Trophoblast cell (in vitro differentiated cells and primary cell): ENCODE measurements at regions not wholly inside any gene's neighbourhood (a gene's known extent, or its start where the extent isn't known, plus 50 kb on each side); places are given as distances from the start of the nearest gene placed in this dataset.

ENCODE experiments used
- DNase-seq, 2 donors: peaks; one replicate each; pipeline ENCODE4 v3.0.0-alpha.2; 2016
- H2AFZ ChIP-seq: 2 replicates; pipeline ENCODE4 v1.6.1; 2013; ENCODE audit warnings: low read length, moderate library complexity, mild to moderate bottlenecking; ENCODE audit not compliant: insufficient read depth, poor library complexity
- H2AK5ac ChIP-seq: 2 replicates; pipeline ENCODE4 v1.6.1; 2013; ENCODE audit warnings: mild to moderate bottlenecking, low read length
- H2BK120ac ChIP-seq: 2 replicates; pipeline ENCODE4 v1.6.1; 2013; ENCODE audit warnings: low read length, mild to moderate bottlenecking, moderate library complexity; ENCODE audit not compliant: insufficient read depth, poor library complexity
- H2BK12ac ChIP-seq: 2 replicates; pipeline ENCODE4 v1.6.1; 2013; ENCODE audit warnings: mild to moderate bottlenecking, low read length, moderate library complexity
- H2BK5ac ChIP-seq: 2 replicates; pipeline ENCODE4 v1.6.1; 2013; ENCODE audit warnings: low read length, low read depth, moderate library complexity, mild to moderate bottlenecking; ENCODE audit not compliant: poor library complexity
- H3K14ac ChIP-seq: 2 replicates; pipeline ENCODE4 v1.6.1; 2013; ENCODE audit warnings: mild to moderate bottlenecking, low read length
- H3K18ac ChIP-seq: 2 replicates; pipeline ENCODE4 v1.6.1; 2013; ENCODE audit warnings: mild to moderate bottlenecking, low read length
- H3K23ac ChIP-seq: 2 replicates; pipeline ENCODE4 v1.6.1; 2013; ENCODE audit warnings: low read length
- H3K27ac ChIP-seq: 2 replicates; pipeline ENCODE4 v1.5.1; 2013; ENCODE audit warnings: low read depth, mild to moderate bottlenecking, inconsistent platforms, low read length, moderate library complexity
- H3K27me3 ChIP-seq: 2 replicates; pipeline ENCODE4 v1.6.1; 2013; ENCODE audit warnings: inconsistent platforms, mild to moderate bottlenecking, low read length, moderate library complexity; ENCODE audit not compliant: insufficient read depth
- H3K36me3 ChIP-seq, 2 experiments: 1 replicate in 1 of 2; 2 replicates in 1 of 2; pipeline ENCODE4 v1.6.1; 2013; ENCODE audit warnings: low read length in 2 of 2, mild to moderate bottlenecking in 2 of 2, moderate library complexity in 1 of 2; ENCODE audit not compliant: insufficient read depth in 2 of 2, control insufficient read depth in 1 of 2
- H3K4ac ChIP-seq: 2 replicates; pipeline ENCODE4 v1.6.1; 2013; ENCODE audit warnings: low read depth, mild to moderate bottlenecking, low read length, moderate library complexity
- H3K4me1 ChIP-seq, 2 experiments: 1 replicate in 1 of 2; 2 replicates in 1 of 2; pipeline ENCODE4 v1.6.1; 2013; ENCODE audit warnings: low read length in 2 of 2, mild to moderate bottlenecking in 2 of 2, moderate library complexity in 1 of 2; ENCODE audit not compliant: insufficient read depth in 2 of 2, control insufficient read depth in 1 of 2
- H3K4me2 ChIP-seq: 2 replicates; pipeline ENCODE4 v1.6.1; 2013; ENCODE audit warnings: inconsistent platforms, mild to moderate bottlenecking, low read length, moderate library complexity
- H3K4me3 ChIP-seq: 2 replicates; pipeline ENCODE4 v1.5.1; 2013; ENCODE audit warnings: mild to moderate bottlenecking, low read depth, low read length, inconsistent platforms
- H3K79me1 ChIP-seq: one replicate; pipeline ENCODE4 v1.6.1; 2013; ENCODE audit warnings: low read length
- H3K79me2 ChIP-seq: 2 replicates; pipeline ENCODE4 v1.6.1; 2013; ENCODE audit warnings: low read length, mild to moderate bottlenecking; ENCODE audit not compliant: control insufficient read depth, insufficient read depth, poor library complexity
- H3K9ac ChIP-seq: 2 replicates; pipeline ENCODE4 v1.6.1; 2013; ENCODE audit warnings: mild to moderate bottlenecking, low read length
- H3K9me3 ChIP-seq: 2 replicates; pipeline ENCODE4 v1.6.1; 2013; ENCODE audit warnings: low read depth, mild to moderate bottlenecking, control low read depth, inconsistent platforms, low read length; ENCODE audit not compliant: insufficient read depth
- H4K12ac ChIP-seq: 2 replicates; pipeline ENCODE4 v1.6.1; 2013; ENCODE audit warnings: low read depth, mild to moderate bottlenecking, low read length, moderate library complexity
- H4K8ac ChIP-seq: 2 replicates; pipeline ENCODE4 v1.6.1; 2013; ENCODE audit warnings: low read depth, mild to moderate bottlenecking, low read length, moderate library complexity
- H4K91ac ChIP-seq: one replicate; pipeline ENCODE4 v1.6.1; 2013; ENCODE audit warnings: low read depth, mild to moderate bottlenecking, low read length, moderate library complexity
- WGBS: extraction: QIAGEN DNeasy Blood & Tissue Kit; methylation state at CpG from one replicate; pipeline ENCODE4 v1.1.7; 2013; ENCODE audit warnings: missing lambda C conversion rate; ENCODE audit not compliant: insufficient read length, insufficient coverage; ENCODE audit errors: extremely low coverage; 5-methylcytosine and 5-hydroxymethylcytosine counted together

- Histone ChIP-seq H4K12ac (no peak overlapping the region), H4K8ac (no peak overlapping the region), H3K9me3 (no peaks in the 10 kb centered on the region), H3K36me3 (no peaks in the 10 kb centered on the region), H3K14ac (no peak overlapping the region), H3K4me2 (no peak overlapping the region), H3K4me3 (no peak overlapping the region), H3K23ac (no peak overlapping the region), H3K4ac (no peak overlapping the region), H3K18ac (no peak overlapping the region), H2AK5ac (no peak overlapping the region), H2BK5ac (no peak overlapping the region), H2BK12ac (no peak overlapping the region), H3K27me3 (no peaks in the 10 kb centered on the region), H3K79me1 (no peaks in the 10 kb centered on the region), H3K9ac (no peak overlapping the region), H3K79me2 (no peaks in the 10 kb centered on the region), H3K27ac (no peak overlapping the region), H3K4me1 (no peaks in the 10 kb centered on the region), H2BK120ac (no peak overlapping the region), H2AFZ (no peak overlapping the region), H4K91ac (no peak overlapping the region)
- DNase-seq = no peak
- no CpG with 5 or more reads among the region's 3 CpGs for WGBS
Observed at GRCh38 chr2:176392744-176393414, 123.6 kb downstream of the MTX2 start.

GRCh38 chr2:176395273-176395854, 126.1 kb downstream of the MTX2 start:
- Histone ChIP-seq H3K23ac (no peak overlapping the region), H2BK120ac (no peak overlapping the region), H3K14ac (no peak overlapping the region), H2AK5ac (no peak overlapping the region), H4K91ac (no peak overlapping the region), H3K27me3 (no peaks in the 10 kb centered on the region), H4K12ac (no peak overlapping the region), H3K18ac (no peak overlapping the region), H3K4ac (no peak overlapping the region), H2BK12ac (no peak overlapping the region), H3K27ac (no peak overlapping the region), H3K4me1 (no peaks in the 10 kb centered on the region), H3K4me3 (no peak overlapping the region), H4K8ac (no peak overlapping the region), H3K9ac (no peak overlapping the region), H3K36me3 (no peaks in the 10 kb centered on the region), H3K79me1 (no peaks in the 10 kb centered on the region), H3K79me2 (no peaks in the 10 kb centered on the region), H3K4me2 (no peak overlapping the region), H3K9me3 (no peaks in the 10 kb centered on the region), H2BK5ac (no peak overlapping the region), H2AFZ (no peak overlapping the region)
- peak in 1 of 2 donors; percentile 27 for DNase-seq
- no CpG with 5 or more reads among the region's 3 CpGs for WGBS

GRCh38 chr2:176398243-176399073, 129.2 kb downstream of the MTX2 start:
- Histone ChIP-seq H2AK5ac (no peak overlapping the region), H3K18ac (no peak overlapping the region), H3K4me1 (no peaks in the 10 kb centered on the region), H2BK12ac (no peak overlapping the region), H3K23ac (no peak overlapping the region), H3K36me3 (no peaks in the 10 kb centered on the region), H3K79me1 (no peaks in the 10 kb centered on the region), H3K4ac (no peak overlapping the region), H3K79me2 (no peaks in the 10 kb centered on the region), H2BK5ac (no peak overlapping the region), H2BK120ac (no peak overlapping the region), H3K14ac (no peak overlapping the region), H4K12ac (no peak overlapping the region), H4K91ac (no peak overlapping the region), H3K27ac (no peak overlapping the region), H3K9ac (no peak overlapping the region), H2AFZ (no peak overlapping the region), H3K4me2 (no peak overlapping the region), H4K8ac (no peak overlapping the region), H3K9me3 (no peaks in the 10 kb centered on the region), H3K27me3 (no peaks in the 10 kb centered on the region), H3K4me3 (no peak overlapping the region)
- DNase-seq = no peak
- no CpG with 5 or more reads among the region's 2 CpGs for WGBS

- no peak overlapping the region for H2AK5ac ChIP-seq
- no peaks in the 10 kb centered on the region for H3K9me3 ChIP-seq
- no peak overlapping the region for H2BK5ac ChIP-seq
- H3K27ac ChIP-seq = no peak overlapping the region
- no peak overlapping the region for H3K4me2 ChIP-seq
- no peak overlapping the region for H2BK12ac ChIP-seq
- H3K79me2 ChIP-seq = no peaks in the 10 kb centered on the region
- no peak overlapping the region for H4K91ac ChIP-seq
- H4K12ac ChIP-seq = no peak overlapping the region
- H2AFZ ChIP-seq = no peak overlapping the region
- no peak overlapping the region for H3K23ac ChIP-seq
- H3K4ac ChIP-seq = no peak overlapping the region
- DNase-seq = no peak
- no peaks in the 10 kb centered on the region for H3K79me1 ChIP-seq
- no peaks in the 10 kb centered on the region for H3K4me1 ChIP-seq
- no peak overlapping the region for H2BK120ac ChIP-seq
- no peaks in the 10 kb centered on the region for H3K36me3 ChIP-seq
- no peak overlapping the region for H4K8ac ChIP-seq
- H3K27me3 ChIP-seq = no peaks in the 10 kb centered on the region
- H3K4me3 ChIP-seq = no peak overlapping the region
- no peak overlapping the region for H3K18ac ChIP-seq
- no peak overlapping the region for H3K14ac ChIP-seq
- H3K9ac ChIP-seq = no peak overlapping the region
Observed at GRCh38 chr2:176399074-176399598, 129.9 kb downstream of the MTX2 start.
